ENCODE measurements at regions not wholly inside any gene's neighbourhood (a gene's known extent, or its start where the extent isn't known, plus 50 kb on each side); places are given as distances from the start of the nearest gene placed in this dataset.

DNA sequence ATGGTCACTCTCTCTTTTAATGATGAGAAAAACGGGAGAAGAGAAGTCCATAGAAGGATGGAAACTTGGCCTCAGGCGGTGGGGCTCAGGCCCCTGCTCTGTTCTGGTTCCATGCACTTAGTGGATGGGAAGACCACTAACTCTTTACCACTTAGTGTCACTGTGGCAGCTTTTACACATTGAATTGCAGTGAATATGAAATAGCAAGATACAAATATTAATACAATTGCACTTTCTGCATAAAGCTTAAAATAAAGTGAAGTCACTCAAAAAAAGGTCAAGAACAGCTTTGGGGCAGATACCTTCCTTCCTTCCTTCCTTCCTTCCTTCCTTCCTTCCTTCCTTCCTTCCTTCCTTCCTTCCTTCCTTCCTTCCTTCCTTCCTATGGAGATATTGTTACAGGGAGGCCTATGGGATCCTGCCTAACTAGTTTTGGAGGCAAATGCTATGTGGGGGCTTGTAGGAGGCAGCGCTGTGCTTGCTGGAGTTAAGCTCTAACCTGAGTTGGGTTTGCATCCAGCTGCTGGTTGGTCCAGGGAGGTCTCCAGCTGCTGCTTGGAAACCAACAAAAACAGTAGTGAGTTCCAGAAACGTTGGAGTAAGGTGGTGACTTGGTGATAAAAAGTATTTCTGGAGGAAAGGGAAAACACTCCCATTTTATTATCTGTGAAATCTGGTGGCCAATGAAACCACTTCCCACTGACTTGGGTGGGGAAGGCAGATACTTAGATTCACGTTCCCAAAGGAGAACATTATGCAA is 62.3 kb upstream of the NKX2-2 start:
- Histone ChIP-seq H3K79me2 (ENCODE audit: insufficient read depth, low read length) (no peaks in the 10 kb centered on the region), H3K23ac (ENCODE audit: insufficient read length, low read depth, low read length) (no peak overlapping the region), H3K4me2 (ENCODE audit: insufficient read depth, insufficient read length, low read length) (no peak overlapping the region), H3K23me2 (ENCODE audit: insufficient read length, low read depth, low read length, poor library complexity, severe bottlenecking) (no peaks in the 10 kb centered on the region), H2BK120ac (ENCODE audit: low read depth, low read length, poor library complexity, severe bottlenecking) (no peak overlapping the region), H3K18ac (ENCODE audit: insufficient read length, low read depth, low read length) (no peak overlapping the region), H3K56ac (ENCODE audit: insufficient read length, low read depth, low read length) (no peak overlapping the region), H4K20me1 (ENCODE audit: control insufficient read depth, insufficient read depth, insufficient read length) (no peaks in the 10 kb centered on the region), H4K5ac (ENCODE audit: insufficient read length, low read depth, low read length) (no peak overlapping the region), H2AK5ac (ENCODE audit: insufficient read length, low read length) (no peak overlapping the region), H3K9ac (ENCODE audit: extremely low read depth, insufficient read length, low read length) (no peak overlapping the region), H3K4me1 (ENCODE audit: insufficient read depth, low read length) (peaks cover 5% of the 10 kb centered on the region; the same call in 1 of the 2 replicates), H3K27me3 (ENCODE audit: insufficient read depth, low read length) (no peaks in the 10 kb centered on the region), H2BK20ac (ENCODE audit: low read depth, low read length, poor library complexity, severe bottlenecking) (no peak overlapping the region), H2BK5ac (ENCODE audit: insufficient read length, low read length) (no peak overlapping the region), H3K4ac (ENCODE audit: low read depth, low read length) (no peak overlapping the region), H2AFZ (ENCODE audit: low read length) (no peak overlapping the region), H4K91ac (ENCODE audit: insufficient read length, low read depth, low read length) (no peak overlapping the region), H2BK15ac (ENCODE audit: low read depth, low read length) (no peak overlapping the region), H3K27ac (ENCODE audit: insufficient read length, low read depth, low read length) (no peak overlapping the region), H3K14ac (ENCODE audit: insufficient read depth, low read length) (no peak overlapping the region), H2BK12ac (ENCODE audit: insufficient read length, low read depth, low read length) (no peak overlapping the region), H3K79me1 (ENCODE audit: insufficient read depth, low read depth, low read length, poor library complexity, severe bottlenecking) (no peaks in the 10 kb centered on the region), H3K9me3 (ENCODE audit: control insufficient read depth, low read depth, low read length) (no peaks in the 10 kb centered on the region), H3T11ph (ENCODE audit: low read length) (no peak overlapping the region), H4K8ac (replicated peaks; ENCODE audit: insufficient read length, low read depth, low read length) (no peak overlapping the region)
- Mint-ChIP-seq H3K9me3 (peaks cover 0 to 2% of the 10 kb centered on the region in 2 experiments; a peak in 1 of 5 replicates), H3K36me3 (ENCODE audit: insufficient read depth in 1 of 3, low read depth in 3 of 3) (no peaks in the 10 kb centered on the region), H3K4me3 (no peak overlapping the region), H3K27ac (no peak overlapping the region), H3K4me1 (peaks cover 7% of the 10 kb centered on the region in 2 experiments), H3K27me3 (ENCODE audit: low read depth) (peaks cover 44% of the 10 kb centered on the region)
- no CpG with 5 or more reads among the region's 5 CpGs for WGBS (ENCODE audit: extremely low coverage, insufficient read length, low lambda C conversion rate)
- no peak for DNase-seq
- TF ChIP-seq, protein P1, sequence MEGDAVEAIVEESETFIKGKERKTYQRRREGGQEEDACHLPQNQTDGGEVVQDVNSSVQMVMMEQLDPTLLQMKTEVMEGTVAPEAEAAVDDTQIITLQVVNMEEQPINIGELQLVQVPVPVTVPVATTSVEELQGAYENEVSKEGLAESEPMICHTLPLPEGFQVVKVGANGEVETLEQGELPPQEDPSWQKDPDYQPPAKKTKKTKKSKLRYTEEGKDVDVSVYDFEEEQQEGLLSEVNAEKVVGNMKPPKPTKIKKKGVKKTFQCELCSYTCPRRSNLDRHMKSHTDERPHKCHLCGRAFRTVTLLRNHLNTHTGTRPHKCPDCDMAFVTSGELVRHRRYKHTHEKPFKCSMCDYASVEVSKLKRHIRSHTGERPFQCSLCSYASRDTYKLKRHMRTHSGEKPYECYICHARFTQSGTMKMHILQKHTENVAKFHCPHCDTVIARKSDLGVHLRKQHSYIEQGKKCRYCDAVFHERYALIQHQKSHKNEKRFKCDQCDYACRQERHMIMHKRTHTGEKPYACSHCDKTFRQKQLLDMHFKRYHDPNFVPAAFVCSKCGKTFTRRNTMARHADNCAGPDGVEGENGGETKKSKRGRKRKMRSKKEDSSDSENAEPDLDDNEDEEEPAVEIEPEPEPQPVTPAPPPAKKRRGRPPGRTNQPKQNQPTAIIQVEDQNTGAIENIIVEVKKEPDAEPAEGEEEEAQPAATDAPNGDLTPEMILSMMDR (conservative IDR thresholded peaks at IDR 0.05): no peak

Data from H9 (cell line).